GM21367 (cell line): ENCODE measurements at regions not wholly inside any gene's neighbourhood (a gene's known extent, or its start where the extent isn't known, plus 50 kb on each side); places are given as distances from the start of the nearest gene placed in this dataset.

Experiments
- ATAC-seq: cut with Tn5 transposase; IDR thresholded peaks from one replicate; pipeline ENCODE4 v1.9.1; 2021; ENCODE audit not compliant: unreplicated experiment

DNA sequence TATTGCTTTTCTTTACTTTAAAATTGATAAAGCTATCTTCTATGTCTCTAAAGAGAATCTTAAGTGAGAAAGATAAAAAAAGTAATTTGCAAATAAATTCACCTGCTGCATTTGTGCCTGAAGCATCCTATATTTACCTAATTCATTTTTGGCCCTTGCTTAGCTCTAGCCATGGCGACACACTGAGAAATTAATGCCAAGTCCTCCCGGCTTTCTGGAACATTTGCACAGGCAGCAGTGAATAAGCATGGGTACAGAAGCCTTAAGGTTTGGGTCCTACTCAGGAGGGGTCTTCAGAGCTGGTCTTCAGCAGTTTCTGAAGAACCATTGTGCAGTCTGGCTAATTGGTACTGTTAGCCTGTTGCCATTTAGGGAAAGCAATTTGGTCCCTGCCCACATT, 73.9 kb upstream of the ZEB2 start:
- ATAC-seq = no peak

DNA sequence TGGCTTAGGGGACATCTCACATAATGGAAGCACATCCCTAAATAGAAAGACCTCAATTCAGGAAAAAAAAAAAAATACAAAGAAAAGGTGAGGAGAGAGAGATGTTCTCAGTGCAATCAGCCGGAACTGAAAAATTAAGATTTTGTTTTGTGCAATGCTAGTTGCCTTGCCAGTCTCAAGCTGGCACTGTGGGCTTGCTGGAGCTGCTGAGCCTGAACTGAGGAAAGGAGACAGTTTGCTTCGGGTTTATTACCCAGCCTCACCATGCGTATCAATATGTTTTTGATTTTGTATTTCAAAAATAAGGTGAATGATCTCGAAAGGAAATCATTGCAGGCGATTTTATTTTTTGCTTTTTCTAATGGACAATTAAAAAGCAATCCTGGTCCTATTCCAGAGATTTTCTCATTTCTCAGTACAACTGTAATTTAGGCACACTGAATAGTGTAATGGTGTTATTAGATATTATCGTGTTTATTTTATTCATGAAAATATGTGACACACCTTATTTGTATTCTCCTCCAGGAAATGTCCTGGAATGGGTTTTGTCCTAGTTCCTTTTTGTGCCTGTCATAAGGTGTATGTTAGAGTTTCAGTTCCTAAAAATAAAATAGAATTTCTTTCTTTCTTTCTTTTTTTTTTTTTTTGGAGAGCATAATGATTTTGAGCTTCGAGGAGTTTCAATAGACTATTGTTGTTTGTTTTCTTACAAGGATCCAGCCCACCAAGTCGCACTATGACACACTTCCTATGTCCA, 72.8 kb upstream of the ZEB2 start:
- ATAC-seq = no peak

DNA sequence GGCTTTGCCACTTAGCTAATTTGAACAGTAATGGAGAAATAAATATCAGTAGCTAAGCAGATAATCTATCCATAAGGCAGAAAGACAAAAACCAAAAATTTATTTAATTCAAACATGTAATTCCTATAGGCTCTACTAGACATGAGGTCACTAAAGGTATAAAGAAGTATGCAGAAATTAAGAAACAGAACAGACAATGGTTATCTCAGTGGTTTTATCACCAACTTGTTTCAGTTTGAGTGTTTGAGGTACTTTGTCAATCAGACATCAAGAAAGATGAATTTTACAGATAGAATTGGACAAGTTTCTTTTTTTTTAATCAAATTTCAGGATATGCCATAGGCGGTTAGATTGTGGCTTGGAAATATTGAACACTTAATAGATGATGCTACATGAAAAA, 67.4 kb upstream of the ZEB2 start:
- no peak for ATAC-seq

DNA sequence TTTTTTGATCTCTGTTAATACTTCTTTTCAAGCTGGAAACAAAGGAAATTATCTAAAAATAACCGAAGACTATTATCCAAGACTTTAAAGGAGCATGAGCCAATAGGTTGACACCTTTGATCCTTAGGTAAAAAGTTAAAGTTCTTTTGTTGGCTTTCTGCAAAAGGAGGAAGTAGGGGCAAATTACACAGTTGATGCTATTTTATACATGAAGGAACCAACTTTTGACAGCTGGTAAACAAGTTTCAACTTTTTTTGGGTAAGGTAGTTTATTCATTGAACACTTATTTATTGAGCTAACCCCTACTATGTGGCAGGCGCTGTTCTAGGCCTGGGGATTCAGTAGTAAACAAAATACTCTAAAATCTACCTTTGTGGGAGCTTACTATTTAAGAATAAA, 66.6 kb upstream of the ZEB2 start:
- ATAC-seq = no peak

DNA sequence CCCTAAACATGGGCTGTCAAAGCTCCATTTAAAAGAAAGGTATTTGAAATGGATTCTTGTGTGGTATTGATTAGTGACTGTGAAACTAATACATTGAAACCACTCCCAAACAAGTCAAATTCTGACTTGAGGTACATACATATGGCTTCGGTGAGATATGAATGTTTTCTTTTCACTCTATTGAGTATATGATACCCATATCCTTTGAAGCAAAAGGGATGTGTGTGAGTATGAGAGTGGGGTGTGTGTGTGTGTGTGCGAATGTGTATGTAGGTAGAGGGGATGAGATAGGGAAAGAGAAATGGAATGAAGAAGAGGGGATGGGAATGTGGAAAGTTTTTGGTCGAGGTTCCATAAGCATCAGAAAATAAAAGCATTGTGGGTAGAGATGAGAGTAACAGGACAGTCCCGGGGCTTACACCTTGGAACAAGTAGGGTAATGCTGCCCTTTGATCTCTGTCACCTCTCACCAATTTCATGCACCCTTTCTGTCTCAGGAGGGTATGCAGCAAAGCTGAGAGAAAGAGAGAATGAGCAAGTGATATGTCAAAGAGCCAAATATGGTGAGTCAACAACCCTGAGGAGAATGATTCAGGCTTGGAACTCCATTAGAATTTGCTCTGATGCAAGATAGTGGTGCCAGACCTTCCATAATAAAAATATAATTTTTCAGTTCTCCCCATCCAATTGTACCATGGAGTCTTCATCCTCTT, 64.0 kb upstream of the ZEB2 start:
- ATAC-seq = no peak

DNA sequence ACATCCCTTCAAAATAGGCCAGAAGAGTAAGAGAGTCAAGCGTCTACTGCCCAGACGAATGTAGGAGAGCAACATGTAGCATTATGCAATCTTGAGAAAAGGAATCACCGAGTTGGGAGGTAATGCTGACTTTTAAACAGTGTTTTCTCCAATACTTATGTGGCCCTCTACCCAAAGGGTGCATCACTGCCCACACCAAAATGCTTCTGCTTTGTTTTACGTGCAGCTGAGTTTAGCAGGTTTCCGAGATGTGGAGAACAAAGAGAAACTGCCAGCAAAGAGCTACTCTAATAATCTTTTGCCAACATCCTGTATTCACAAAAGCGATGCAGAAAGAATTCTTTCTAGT, 63.4 kb upstream of the ZEB2 start:
- ATAC-seq = no peak

DNA sequence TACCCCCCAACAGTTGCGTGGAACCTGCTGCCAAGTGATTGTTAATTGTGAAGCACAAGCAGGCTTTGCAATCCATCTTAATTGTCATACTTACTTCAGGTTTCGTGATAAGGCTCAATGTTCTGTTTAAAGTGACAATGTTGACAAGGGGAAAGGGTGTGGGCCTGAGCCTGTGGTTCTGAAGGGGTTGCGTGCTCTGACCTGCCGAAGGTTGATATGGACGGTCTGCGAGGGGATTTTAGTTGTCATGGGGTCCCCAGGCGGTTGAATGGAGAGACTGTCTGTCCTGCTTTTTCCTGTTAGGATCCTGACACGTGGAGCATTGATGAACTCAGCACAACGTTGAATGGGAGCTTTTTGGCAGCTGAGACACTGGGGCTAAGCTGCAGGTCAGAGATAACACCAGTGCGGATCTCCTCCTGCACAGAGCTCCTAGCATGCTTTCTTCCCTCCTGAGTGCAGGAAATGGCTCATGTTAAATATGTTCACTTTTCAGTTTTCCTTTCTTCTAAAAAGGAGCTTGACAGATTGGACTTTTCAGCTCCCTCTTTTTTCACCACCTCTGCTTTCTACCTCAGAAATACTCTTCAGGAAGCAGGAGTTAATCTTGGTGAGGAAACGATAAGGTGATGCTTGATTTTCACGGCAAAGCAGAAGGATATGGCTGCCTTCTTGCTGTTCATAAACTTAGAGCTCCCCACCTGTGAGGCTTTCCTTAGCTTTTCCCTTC, 62.9 kb upstream of the ZEB2 start:
- no peak for ATAC-seq

DNA sequence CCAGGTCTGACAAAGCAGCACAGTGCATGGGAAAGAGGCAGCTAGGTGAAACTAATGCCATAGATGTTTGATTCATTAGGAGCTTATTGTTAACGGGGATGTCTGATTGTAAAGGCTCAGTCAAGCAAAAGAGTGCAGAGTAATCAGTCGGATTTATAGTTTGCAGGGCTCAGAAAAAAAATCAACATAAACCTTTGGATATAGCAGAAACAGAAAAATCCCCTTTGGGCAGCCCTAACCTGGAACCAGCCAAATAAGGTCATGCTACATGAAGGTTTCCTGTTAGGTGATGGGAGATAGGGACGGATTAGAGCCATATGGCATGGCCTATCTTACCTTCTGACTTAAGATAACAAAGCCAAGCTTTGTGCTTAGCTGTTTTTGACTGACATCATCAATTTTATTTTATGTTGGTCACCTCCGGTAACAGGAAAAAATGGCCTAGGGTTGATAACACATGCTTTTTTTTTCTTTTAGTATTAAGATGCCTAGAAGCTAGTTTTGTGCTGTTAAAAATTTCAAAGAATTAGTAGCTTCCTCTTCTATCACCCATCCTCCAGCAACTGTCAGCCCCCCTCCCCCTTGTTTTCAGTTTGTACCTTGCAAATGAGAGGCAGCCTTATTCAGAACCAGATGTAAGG, 60.7 kb upstream of the ZEB2 start:
- no peak for ATAC-seq

DNA sequence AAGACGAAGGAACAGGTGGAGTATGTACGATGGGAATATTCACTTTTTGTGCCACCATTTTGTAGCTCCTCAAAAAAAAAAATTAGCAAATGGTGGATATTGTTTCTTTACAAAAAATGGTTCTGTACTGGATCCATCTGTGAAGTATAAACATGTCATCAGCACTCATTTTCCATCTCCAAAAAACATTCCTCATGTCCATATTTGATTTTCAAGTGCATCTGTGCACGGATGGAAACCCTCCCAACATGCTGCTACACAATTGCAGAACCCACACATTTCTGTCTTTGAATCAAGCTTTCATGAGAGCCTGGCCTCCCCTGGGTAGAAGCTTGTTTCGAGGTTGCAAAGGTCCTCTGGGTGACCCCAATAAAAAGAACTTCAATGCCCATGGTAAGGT, 59.6 kb upstream of the ZEB2 start:
- ATAC-seq = no peak

DNA sequence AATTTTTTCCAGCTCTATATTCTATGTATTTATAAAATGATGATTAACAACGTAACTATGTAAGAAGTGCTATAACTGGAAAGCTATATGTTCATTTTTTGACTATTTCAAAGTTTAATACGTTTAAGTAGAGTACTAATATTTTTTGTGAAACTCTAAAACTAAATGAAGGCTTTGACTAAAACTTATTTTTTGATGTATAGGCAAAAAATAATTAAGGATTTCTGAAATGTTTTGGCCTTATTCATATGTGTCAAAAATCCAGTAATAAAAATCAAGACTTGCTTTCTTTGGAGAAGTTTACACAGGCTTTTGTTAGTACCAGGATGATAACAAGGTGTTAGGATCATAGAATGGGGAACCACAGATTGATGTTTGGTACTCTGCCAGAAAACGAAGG, 58.2 kb upstream of the ZEB2 start:
- ATAC-seq = no peak

DNA sequence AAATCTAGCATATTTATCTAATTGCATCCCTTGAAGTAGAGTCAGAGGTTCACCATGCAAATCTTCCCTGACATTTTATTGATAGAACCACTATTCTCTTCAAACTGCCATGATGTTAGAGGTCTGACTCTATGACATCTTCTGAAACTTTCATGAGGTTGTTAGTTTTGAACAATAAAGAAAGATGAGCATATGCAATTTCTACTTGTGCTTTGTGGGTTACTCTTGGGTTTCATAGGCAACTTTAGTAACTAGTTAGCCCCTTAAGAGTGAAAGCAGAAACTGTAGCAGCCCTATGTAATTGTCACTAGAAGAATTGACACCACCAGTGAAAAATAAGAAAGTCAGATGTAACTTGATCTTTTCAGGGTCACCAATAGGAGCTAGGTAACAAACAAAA, 53.1 kb upstream of the ZEB2 start:
- peak; percentile 84 for ATAC-seq

DNA sequence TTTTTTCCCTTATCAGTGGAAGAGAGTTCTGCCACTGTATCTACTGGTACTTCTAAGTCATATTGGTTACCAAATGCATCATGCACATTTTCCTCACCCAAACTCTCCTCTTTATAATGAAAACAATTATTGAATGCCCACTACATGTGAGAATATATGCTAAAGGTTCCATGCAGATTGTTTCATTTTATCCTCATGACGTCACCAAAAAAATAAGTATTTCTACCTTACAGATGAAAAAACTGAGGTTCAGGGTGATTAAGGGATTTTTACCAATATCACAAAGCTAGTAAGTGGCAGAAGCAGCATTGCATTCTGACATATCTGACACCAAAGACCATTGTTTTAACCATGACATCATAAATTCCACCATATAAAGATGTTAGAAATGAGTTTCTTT, 51.9 kb upstream of the ZEB2 start:
- ATAC-seq = no peak

DNA sequence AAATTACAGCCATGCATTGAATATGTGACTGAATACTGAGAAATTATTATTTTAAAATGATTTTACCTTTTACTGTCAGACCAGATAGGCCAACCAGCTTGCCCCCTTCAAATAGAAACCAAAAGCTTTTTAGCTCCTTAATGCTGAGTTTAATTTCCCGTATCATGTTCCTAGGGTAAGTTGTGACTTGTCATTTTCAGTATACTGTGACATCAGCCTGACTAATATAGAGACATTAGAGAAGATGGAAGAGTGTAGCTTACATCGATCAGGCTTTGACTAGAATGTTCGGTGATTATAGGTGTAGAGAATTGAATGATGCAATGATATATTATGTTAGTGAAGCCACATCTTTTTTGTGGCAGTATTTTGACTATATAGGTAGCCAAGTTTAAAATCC, 50.6 kb upstream of the ZEB2 start:
- no peak for ATAC-seq
